Gastroesophageal sphincter (tissue), 3 donors: ENCODE measurements at regions not wholly inside any gene's neighbourhood (a gene's known extent, or its start where the extent isn't known, plus 50 kb on each side); places are given as distances from the start of the nearest gene placed in this dataset.

Experiments
- CTCF ChIP-seq, 4 experiments: fragments of 200-600 bp in 2 of 4; fragments of 450-650 bp in 2 of 4; sonication (generic) in 1 of 4; IDR thresholded peaks; one replicate each; pipeline ENCODE4 v1.5.1; 2017 to 2019; ENCODE audit warnings: antibody characterized with exemption in 4 of 4, mild to moderate bottlenecking in 2 of 4, moderate library complexity in 2 of 4
- POLR2A ChIP-seq, 2 donors: fragments of 450-650 bp; IDR thresholded peaks; one replicate each; pipeline ENCODE4 v1.6.1; 2017; ENCODE audit warnings: antibody characterized with exemption in 2 of 2, mild to moderate bottlenecking in 2 of 2, moderate library complexity in 1 of 2

- TF ChIP-seq CTCF (IDR thresholded peaks at IDR 0.05) (no peak), POLR2A (IDR thresholded peaks at IDR 0.05) (no peak)
Observed at GRCh38 chr5:88539026-88539425, 270.4 kb upstream of the TMEM161B start.
